Esophagus squamous epithelium (tissue), 4 donors: ENCODE measurements at regions not wholly inside any gene's neighbourhood (a gene's known extent, or its start where the extent isn't known, plus 50 kb on each side); places are given as distances from the start of the nearest gene placed in this dataset.
"Not testable (repeated sequence)": the region's sequence is repeated elsewhere in the genome, so short reads cannot be mapped to it uniquely, and the experiment has no call there.

Source experiments
- POLR2A ChIP-seq, 4 donors: fragments of 450-650 bp; IDR thresholded peaks; one replicate each; pipeline ENCODE4 v1.6.1; 2017; ENCODE audit warnings: antibody characterized with exemption in 4 of 4, mild to moderate bottlenecking in 4 of 4, moderate library complexity in 3 of 4
- TF ChIP-seq, protein P1 (sequence below), 6 experiments: fragments of 450-650 bp in 4 of 6; fragments of 200-600 bp in 2 of 6; sonication (generic) in 2 of 6; IDR thresholded peaks; one replicate each; pipeline ENCODE4 v1.5.1; 2016 to 2019; ENCODE audit warnings: antibody characterized with exemption in 6 of 6, mild to moderate bottlenecking in 4 of 6, moderate library complexity in 4 of 6

DNA sequence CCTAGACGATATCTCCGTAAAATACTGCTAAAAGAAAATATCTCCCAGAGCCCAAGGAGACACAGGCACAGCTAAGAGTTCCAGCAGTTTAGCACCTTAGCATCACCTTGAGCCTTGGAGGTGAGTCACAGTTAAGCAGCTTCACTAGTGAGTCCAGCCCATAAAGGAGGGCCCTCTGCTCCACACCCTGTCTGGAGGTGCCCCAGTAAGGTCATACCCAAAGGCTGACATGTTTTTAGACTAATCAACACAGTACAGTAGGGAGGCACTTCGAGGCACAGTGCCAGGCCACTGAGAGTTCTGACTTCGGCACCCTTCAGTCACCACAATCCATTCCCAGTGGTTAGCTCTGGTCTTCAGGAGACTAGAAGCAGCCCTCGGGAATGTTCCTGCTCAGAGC, 121.8 kb downstream of the CDRT15L2 start:
- TF ChIP-seq, protein P1, sequence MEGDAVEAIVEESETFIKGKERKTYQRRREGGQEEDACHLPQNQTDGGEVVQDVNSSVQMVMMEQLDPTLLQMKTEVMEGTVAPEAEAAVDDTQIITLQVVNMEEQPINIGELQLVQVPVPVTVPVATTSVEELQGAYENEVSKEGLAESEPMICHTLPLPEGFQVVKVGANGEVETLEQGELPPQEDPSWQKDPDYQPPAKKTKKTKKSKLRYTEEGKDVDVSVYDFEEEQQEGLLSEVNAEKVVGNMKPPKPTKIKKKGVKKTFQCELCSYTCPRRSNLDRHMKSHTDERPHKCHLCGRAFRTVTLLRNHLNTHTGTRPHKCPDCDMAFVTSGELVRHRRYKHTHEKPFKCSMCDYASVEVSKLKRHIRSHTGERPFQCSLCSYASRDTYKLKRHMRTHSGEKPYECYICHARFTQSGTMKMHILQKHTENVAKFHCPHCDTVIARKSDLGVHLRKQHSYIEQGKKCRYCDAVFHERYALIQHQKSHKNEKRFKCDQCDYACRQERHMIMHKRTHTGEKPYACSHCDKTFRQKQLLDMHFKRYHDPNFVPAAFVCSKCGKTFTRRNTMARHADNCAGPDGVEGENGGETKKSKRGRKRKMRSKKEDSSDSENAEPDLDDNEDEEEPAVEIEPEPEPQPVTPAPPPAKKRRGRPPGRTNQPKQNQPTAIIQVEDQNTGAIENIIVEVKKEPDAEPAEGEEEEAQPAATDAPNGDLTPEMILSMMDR (IDR thresholded peaks at IDR 0.05): not testable (repeated sequence)
- not testable (repeated sequence) for TF ChIP-seq POLR2A (IDR thresholded peaks at IDR 0.05)
